Right hindlimb (tissue), 1 donor: ENCODE measurements at regions not wholly inside any gene's neighbourhood (a gene's known extent, or its start where the extent isn't known, plus 50 kb on each side); places are given as distances from the start of the nearest gene placed in this dataset.

ENCODE experiments used
- DNase-seq: peaks from one replicate; pipeline ENCODE4 v3.0.0-alpha.2; 2018

DNA sequence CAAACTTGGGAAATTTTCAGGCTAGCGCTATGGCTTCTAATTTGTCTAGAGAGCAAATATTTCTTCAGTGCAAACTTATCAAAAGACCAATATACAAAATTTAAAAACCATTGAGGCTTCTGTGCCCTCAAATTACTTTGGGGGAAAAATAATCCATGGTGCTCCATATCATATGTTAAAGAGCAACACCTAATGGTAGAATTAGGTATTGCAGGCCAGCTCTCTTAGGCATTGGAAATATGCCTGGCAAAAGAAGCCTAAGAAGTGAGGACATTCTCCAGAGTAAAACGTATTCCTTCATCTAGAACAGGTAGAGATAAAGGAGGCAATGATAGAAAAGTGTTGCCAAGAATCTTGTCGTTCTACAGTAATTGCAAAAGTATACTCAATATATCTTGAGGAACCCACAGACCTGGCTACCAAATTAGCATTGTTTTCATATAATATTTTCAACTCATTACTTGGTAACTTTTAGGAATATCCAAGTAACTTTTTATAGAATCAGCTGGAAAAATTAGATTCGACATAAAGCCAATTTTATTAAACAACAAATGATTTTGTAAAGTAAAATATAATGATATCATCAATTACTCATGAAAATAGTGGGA lies 401.1 kb downstream of the BCL11A start:
- DNase-seq: no peak

DNA sequence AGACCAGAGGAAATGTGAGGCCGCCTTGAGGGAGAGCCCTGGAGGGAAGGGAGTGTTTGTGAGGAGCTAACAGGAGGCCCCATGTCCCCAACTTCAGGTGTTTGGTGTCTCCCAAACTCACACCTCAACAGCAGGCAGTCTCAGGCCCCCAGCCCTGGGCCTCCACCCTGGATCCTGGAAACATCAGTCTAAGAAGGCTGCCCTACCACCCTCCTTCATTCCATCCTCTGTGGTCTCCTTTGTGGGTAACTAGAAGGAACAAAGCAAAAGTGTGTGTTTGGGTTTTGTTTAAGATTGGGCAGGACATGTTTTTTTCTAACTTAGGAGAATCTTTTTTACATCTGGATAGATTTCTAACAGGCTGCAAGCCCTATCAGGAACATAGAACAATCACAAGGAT lies 404.3 kb downstream of the BCL11A start:
- DNase-seq: no peak

DNA sequence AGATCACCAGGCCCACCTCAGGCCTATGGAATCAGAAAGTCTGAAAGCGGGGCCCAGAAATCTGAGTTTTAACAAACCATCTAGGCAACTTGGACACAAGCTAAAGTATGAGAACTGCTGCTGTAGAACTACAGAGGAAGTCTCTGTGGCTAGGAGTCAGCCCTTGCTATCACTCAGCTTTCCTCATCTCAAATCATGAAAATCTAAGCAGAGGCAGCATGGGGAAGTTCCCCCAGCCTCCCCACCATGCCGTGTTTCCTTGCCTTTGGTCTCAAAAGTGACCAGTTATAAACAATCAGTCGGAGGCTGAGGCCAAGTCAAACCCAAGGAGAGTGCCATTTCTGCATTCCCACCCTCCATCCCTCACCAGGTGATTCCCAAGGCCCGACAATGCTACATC lies 404.7 kb downstream of the BCL11A start:
- DNase-seq: no peak

DNA sequence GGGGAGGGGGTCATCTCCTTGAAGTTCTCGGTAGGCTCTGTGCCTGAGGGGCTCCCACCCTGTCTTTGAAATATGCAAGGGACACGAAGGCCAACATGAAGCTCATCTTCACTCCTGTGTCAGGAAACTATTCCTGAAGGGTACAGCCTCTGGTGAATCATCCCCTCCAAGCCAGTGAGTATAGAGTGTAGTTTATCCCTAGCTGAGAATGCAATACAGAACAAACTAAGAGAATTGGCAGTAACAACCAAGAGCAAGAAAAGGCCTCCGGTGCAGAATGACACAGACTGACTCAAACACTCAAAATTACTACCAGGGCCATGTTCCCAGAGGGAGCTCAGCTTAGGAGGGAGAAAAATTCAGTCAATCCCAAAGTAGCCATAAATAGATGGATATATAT lies 413.3 kb downstream of the BCL11A start:
- no peak for DNase-seq

- DNase-seq: no peak
These were observed 416.5 kb downstream of the BCL11A start for GRCh38 chr2:60136913-60137312.

DNA sequence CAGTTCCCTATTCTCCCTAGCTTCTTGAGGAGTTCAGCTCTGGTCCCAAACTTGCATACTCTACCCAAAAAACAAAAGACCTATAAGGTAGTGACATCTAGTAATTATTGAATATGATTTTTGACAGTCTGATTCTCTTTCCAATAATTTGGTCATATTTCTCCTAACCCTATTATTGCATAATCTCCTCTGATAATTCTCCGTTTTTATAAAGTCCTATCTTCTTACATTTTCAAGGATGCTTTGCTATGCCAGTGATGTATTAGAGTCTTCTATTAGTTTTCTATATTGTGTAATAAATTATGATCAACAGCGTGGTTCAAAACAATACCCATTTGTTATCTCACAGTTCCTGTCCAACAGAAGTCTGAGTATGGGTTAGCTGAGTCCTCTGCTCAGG lies 426.3 kb downstream of the BCL11A start:
- DNase-seq: no peak

DNA sequence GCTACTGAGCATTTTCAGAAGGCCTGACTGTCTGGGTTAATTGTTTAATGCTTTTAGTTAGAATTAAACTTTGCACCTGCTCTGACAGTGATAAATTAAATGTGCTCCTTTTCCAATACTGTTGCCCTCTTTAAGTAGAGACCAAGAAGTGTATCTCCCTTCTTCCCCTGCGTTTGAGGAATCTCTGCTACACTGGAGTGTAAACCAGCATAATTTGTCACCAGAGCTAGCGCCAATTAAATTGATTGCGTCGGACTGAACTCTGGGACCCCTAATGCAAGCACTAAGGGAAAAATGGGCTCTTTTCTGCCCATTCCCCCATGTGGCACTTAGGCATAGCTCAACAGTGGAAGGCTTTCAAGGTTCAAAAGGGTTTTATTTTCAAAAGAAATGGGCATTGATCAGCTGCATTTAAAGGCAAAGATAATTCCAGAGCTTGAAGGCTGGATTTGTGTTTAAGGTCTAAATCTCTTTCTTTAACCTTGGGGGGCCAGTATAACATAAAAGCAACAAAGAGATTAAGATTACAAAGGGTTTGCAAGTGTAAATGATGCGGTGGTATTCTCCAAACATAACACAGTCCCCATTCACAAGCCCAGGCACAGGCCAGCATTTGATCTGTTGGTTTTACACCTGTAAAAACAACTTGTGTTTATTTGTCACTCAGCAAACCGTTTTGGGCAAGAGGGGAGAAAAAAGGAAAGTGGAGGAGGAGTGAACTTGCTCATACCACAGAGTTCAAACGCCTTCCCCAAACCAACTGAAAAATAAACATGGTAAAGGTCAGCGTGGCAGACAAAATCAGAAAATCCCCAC lies 427.6 kb downstream of the BCL11A start:
- DNase-seq: no peak

DNA sequence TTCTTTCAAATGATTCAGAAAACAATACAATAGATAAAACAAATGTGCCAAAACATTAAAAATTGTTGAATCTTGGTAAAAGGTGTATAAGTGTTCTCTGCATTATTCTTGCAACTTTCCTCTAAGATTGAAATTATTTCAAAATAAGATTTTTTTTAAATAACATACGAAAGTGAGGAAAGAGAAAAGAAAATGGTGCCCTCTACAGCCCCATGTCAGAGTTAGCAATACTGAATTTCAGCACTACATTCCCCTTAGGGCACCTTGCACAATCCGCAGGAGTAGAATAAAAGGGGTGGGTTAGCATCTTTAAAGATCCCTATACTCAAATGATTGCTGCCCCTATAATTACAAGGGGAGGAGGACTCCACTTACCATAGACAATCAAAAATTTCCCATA lies 433.7 kb downstream of the BCL11A start:
- no peak for DNase-seq

GRCh38 chr2:60118917-60119316 lies 434.5 kb downstream of the BCL11A start:
- DNase-seq: no peak

DNA sequence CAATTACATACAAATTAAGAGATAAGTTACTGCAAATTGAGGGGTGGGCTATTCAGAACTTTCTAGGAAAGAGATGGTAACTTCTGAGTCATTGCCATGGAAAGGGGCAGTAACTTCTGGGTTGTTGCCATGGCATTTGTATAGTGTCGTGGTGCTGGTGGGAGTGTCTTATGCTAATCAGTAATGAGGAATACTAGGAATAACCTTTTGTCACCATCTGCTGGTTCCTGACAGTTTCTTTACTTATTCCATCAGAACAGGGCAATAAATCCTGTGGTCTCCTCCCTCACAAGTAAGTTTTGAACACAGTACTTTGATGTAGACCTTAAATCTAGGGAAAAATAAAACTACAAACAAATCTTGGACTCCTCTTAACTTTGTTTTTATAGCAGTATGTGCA lies 435.4 kb downstream of the BCL11A start:
- no peak for DNase-seq

GRCh38 chr2:60116161-60116875 lies 437.1 kb downstream of the BCL11A start:
- DNase-seq: no peak

- DNase-seq: no peak
These were observed 443.7 kb downstream of the BCL11A start for GRCh38 chr2:60109744-60110143.

DNA sequence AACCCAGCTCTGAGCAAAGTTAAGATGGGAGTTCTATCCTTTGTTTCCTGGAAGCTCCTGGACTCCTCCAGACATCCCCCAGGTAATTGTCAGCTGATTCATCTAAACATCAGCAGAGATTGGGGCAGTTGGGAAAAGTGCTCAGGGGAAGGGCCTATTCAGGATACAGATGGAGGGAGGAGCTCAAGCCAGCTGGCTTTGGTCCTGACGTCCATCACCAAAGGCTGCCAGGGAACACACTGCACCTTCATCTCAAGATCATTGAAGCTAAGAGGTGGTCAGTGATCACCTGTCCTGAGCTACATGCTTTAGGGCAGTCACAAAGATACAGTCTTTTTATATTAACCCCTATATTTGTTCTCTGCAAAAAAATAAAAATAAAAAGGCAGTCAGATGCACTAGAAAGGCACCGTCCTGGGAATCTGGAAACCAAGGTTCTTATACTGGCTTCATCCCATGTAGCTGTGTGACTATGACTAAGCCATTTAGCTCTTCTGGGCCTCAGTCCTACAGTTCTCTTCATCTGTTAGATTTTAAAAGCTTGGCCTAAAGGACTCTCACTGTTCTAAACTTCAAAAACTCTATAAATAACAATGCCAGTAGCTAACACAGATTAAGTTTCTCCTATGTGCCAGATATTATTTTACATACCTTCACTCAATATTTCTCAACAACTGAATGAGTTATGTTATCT lies 446.5 kb downstream of the BCL11A start:
- no peak for DNase-seq

DNA sequence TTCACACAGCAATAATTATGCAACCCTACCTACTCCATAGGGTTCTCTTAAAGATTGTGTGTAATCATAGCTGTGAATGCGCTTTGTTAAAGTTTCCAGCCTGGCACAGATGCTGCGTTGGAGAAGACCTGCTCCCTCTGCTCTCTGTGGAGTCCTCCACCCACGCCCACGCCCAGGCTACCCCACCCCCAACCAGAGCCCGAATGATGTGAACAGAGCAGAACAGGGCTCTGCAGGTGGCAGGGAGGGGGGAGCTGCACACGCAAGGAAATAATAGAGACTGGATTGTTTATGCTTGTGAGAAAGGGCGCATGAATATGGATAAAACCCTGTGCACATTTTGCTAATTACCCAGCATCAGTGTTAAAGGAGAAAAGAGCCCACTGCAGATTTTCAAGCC lies 447.5 kb downstream of the BCL11A start:
- no peak for DNase-seq

GRCh38 chr2:60104514-60105505 lies 448.6 kb downstream of the BCL11A start:
- DNase-seq: no peak

- DNase-seq: no peak
These were observed 453.4 kb downstream of the BCL11A start for GRCh38 chr2:60100034-60100433.

DNA sequence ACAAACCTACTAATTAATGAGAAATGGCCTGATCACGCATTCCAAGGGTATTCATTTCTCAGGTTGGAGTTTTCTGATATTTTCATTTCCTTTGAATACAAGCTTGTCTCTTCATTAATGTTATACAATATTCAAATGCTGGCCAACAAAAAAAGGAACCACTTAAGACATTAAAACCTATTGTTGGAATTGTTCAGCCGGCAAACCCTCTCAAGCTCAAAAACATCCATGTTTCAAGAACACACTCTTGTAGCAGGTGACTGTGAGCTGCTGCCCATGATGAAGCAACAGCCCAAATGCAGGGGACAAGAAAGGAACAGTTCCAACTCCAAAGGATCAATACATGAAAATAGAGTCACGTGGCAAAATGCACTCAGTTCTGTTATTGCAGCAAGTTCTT lies 454.5 kb downstream of the BCL11A start:
- no peak for DNase-seq

- no peak for DNase-seq
These were observed 456.2 kb downstream of the BCL11A start for GRCh38 chr2:60097298-60097697.

DNA sequence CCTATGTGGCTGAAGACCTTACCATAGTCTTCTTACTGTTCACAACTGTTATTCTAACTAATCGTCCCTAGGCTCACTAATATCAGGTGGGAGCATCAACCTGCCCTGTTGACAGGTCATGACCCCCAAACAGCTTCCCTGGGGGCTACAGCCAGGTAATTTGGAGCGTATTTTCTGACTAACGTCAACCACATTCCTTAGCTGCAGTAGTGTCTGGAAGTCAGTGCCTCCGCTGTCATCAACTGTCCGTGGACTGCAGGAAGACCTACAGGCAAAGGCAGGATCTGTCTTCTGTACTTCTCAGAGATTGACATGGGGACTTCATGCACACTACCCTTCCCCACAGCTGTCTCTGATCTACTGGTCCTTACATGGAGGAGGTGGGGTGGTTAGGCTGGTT lies 456.9 kb downstream of the BCL11A start:
- no peak for DNase-seq

DNA sequence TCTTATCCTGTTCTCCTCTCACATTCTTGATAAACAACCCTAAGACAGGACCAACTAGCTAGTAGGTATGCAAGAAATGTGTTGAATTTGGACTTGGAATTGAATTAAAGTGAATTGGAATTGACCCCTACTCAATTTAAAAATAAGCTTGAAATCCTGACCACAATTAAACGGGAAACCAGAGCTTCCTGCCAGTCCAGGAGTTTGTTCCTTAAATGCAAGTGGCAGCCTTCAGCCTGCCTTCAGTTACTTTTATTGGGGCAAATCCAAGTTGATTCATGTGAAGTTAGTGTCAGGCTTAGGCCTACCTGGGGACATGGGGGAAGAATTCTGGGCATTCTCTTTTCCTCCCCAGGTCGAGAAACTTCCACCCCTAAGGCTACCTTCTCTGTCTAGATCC lies 457.6 kb downstream of the BCL11A start:
- no peak for DNase-seq

DNA sequence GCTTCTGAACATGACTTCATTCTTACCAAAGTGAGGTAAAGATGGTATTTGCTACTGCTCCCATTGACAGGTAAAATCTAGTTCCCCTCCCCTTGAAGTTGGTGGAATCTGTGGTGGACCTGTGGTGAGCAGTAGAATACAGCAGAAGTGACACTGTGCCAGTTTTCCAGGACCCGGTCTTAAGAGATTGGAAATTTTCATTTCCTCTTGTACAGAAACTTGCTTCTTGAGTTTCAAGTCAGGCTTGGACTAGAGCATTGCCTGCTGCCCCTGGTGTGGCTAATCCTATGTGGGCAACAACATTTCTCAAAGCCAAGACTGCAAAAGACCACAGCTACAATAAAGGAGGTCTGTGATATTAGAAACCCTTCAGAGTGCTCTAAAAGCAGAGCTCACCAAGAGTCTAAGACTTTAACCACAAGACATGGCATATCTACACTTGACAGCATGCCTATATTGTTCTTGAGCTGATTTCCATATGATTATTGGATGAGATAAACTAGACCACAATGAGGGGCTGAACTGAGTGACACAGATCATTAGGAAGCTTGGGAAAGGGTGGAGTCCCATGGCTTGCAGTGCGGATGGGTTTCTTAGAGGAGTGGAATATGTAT lies 458.1 kb downstream of the BCL11A start:
- DNase-seq: no peak

- DNase-seq: no peak
These were observed 459.0 kb downstream of the BCL11A start for GRCh38 chr2:60094450-60094929.
